Osteoblast (primary cell): ENCODE measurements at regions not wholly inside any gene's neighbourhood (a gene's known extent, or its start where the extent isn't known, plus 50 kb on each side); places are given as distances from the start of the nearest gene placed in this dataset.

Source experiments
- DNase-seq: peaks from one replicate; pipeline ENCODE4 v3.0.0; 2011; ENCODE audit warnings: low spot score, mixed read lengths; ENCODE audit not compliant: insufficient read length; ENCODE audit errors: missing footprints
- H2AFZ ChIP-seq: 2 replicates; pipeline ENCODE4 v1.6.0; 2011; ENCODE audit warnings: mild to moderate bottlenecking, low read length
- H3K27ac ChIP-seq: 2 replicates; pipeline ENCODE4 v1.5.1; 2011; ENCODE audit warnings: mild to moderate bottlenecking, low read depth, low read length, moderate library complexity
- H3K27me3 ChIP-seq: 2 replicates; pipeline ENCODE4 v1.6.0; 2012; ENCODE audit warnings: mild to moderate bottlenecking, control low read depth, inconsistent platforms, low read length, moderate library complexity; ENCODE audit not compliant: insufficient read depth
- H3K36me3 ChIP-seq: 2 replicates; pipeline ENCODE4 v1.5.1; 2011; ENCODE audit warnings: mild to moderate bottlenecking, low read length, control low read depth, moderate library complexity; ENCODE audit not compliant: insufficient read depth
- H3K4me1 ChIP-seq: 2 replicates; pipeline ENCODE4 v1.5.1; 2011; ENCODE audit warnings: mild to moderate bottlenecking, low read length, control low read depth, moderate library complexity; ENCODE audit not compliant: insufficient read depth
- H3K4me2 ChIP-seq: 2 replicates; pipeline ENCODE4 v1.6.0; 2011; ENCODE audit warnings: mild to moderate bottlenecking, low read length; ENCODE audit not compliant: insufficient read depth
- H3K4me3 ChIP-seq: fragments of 200-600 bp; sonication (generic); 3 replicates; pipeline ENCODE4 v1.5.1; 2012; ENCODE audit warnings: mild to moderate bottlenecking, low read length, inconsistent platforms; ENCODE audit not compliant: insufficient read depth
- H3K79me2 ChIP-seq: 2 replicates; pipeline ENCODE4 v1.6.0; 2012; ENCODE audit warnings: mild to moderate bottlenecking, low read length, control low read depth, inconsistent platforms; ENCODE audit not compliant: insufficient read depth
- H3K9me3 ChIP-seq: 2 replicates; pipeline ENCODE4 v1.5.1; 2011; ENCODE audit warnings: low read depth, low read length, control low read depth
- H4K20me1 ChIP-seq: 2 replicates; pipeline ENCODE4 v1.6.0; 2012; ENCODE audit warnings: mild to moderate bottlenecking, low read length, control low read depth; ENCODE audit not compliant: insufficient read depth
- CTCF ChIP-seq: IDR thresholded peaks from 2 replicates; pipeline ENCODE4 v1.5.1; 2011; ENCODE audit warnings: mild to moderate bottlenecking, low read depth, low read length, moderate library complexity; ENCODE audit errors: extremely low read depth

GRCh38 chr4:175456131-175456530 lies 355.9 kb downstream of the GPM6A start:
- no peak for DNase-seq
- H3K9me3 ChIP-seq, result no peaks in the 10 kb centered on the region

GRCh38 chr4:175457956-175458355 lies 354.1 kb downstream of the GPM6A start:
- no peak overlapping the region for H3K4me2 ChIP-seq

More at GRCh38 chr4:175456131-175456530, 355.9 kb downstream of the GPM6A start:
- no peaks in the 10 kb centered on the region for H3K79me2 ChIP-seq
- H3K36me3 ChIP-seq, result no peaks in the 10 kb centered on the region
- H3K4me1 ChIP-seq, result peaks cover 7% of the 10 kb centered on the region
- no peak overlapping the region for H2AFZ ChIP-seq
- no peak for TF ChIP-seq CTCF
- H3K4me3 ChIP-seq, result no peak overlapping the region
- no peak overlapping the region for H3K27ac ChIP-seq
- no peaks in the 10 kb centered on the region for H3K27me3 ChIP-seq
- H4K20me1 ChIP-seq, result no peaks in the 10 kb centered on the region
- H3K4me2 ChIP-seq, result no peak overlapping the region

GRCh38 chr4:175459571-175459970 lies 352.5 kb downstream of the GPM6A start:
- no peak overlapping the region for H2AFZ ChIP-seq
- peaks cover 7% of the 10 kb centered on the region for H3K4me1 ChIP-seq
- H3K79me2 ChIP-seq, result no peaks in the 10 kb centered on the region
- no peaks in the 10 kb centered on the region for H3K9me3 ChIP-seq
- no peaks in the 10 kb centered on the region for H3K27me3 ChIP-seq
- no peak overlapping the region for H3K4me3 ChIP-seq
- H3K36me3 ChIP-seq, result no peaks in the 10 kb centered on the region
- no peaks in the 10 kb centered on the region for H4K20me1 ChIP-seq
- H3K27ac ChIP-seq, result no peak overlapping the region
- DNase-seq, result peak; percentile 76
- no peak overlapping the region for H3K4me2 ChIP-seq
- TF ChIP-seq CTCF, result no peak

More at GRCh38 chr4:175457956-175458355, 354.1 kb downstream of the GPM6A start:
- Histone ChIP-seq H3K4me1 (peaks cover 7% of the 10 kb centered on the region), H3K9me3 (no peaks in the 10 kb centered on the region), H3K4me3 (no peak overlapping the region), H3K36me3 (no peaks in the 10 kb centered on the region), H4K20me1 (no peaks in the 10 kb centered on the region), H3K27ac (no peak overlapping the region), H3K27me3 (no peaks in the 10 kb centered on the region), H2AFZ (no peak overlapping the region), H3K79me2 (no peaks in the 10 kb centered on the region)
- no peak for DNase-seq
- no peak for TF ChIP-seq CTCF

- H3K79me2 ChIP-seq, result no peaks in the 10 kb centered on the region
- no peaks in the 10 kb centered on the region for H3K9me3 ChIP-seq
- no peak for TF ChIP-seq CTCF
- H4K20me1 ChIP-seq, result no peaks in the 10 kb centered on the region
- no peak for DNase-seq
- no peak overlapping the region for H3K27ac ChIP-seq
- H2AFZ ChIP-seq, result no peak overlapping the region
- no peak overlapping the region for H3K4me3 ChIP-seq
- H3K4me1 ChIP-seq, result peaks cover 7% of the 10 kb centered on the region
- H3K4me2 ChIP-seq, result no peak overlapping the region
- no peaks in the 10 kb centered on the region for H3K27me3 ChIP-seq
- H3K36me3 ChIP-seq, result no peaks in the 10 kb centered on the region
These were observed 351.6 kb downstream of the GPM6A start for GRCh38 chr4:175460414-175460813.
